Pancreas (tissue), 10 donors: ENCODE measurements at regions not wholly inside any gene's neighbourhood (a gene's known extent, or its start where the extent isn't known, plus 50 kb on each side); places are given as distances from the start of the nearest gene placed in this dataset.

Experiments used
- ATAC-seq, 4 donors: fragments of 200-7000 bp; cut with Tn5 transposase; one replicate each; pipeline versions ENCODE4 v1.8.0 to v1.9.1; 2020; ENCODE audit warnings: mild to moderate bottlenecking in 4 of 4, moderate library complexity in 4 of 4
- DNase-seq, 6 donors: peaks; one replicate each; pipeline ENCODE4 v3.0.0-alpha.2; 2020
- FAIRE-seq: peaks from 2 replicates; lab custom pipeline; 2012; peaks lifted over from hg19 to GRCh38; lab: Jason Lieb, UNC
- H3K27ac ChIP-seq, 4 donors: fragments of 200-600 bp; sonication (generic); 1 replicate in 3 of 4; 2 replicates in 1 of 4; pipeline versions ENCODE4 v1.5.0 to v1.8.0; 2020
- H3K27me3 ChIP-seq, 4 donors: fragments of 200-600 bp; one replicate each; pipeline ENCODE4 v1.8.0; 2021
- H3K36me3 ChIP-seq, 3 donors: fragments of 200-600 bp; sonication (generic) in 1 of 3; one replicate each; pipeline versions ENCODE4 v1.5.0 to v1.8.0; 2020 to 2021
- H3K4me1 ChIP-seq, 3 donors: fragments of 200-600 bp; one replicate each; pipeline ENCODE4 v1.8.0; 2021
- H3K4me3 ChIP-seq, 4 donors: fragments of 200-600 bp; sonication (generic) in 2 of 4; one replicate each; pipeline versions ENCODE4 v1.5.0 to v1.8.0; 2020 to 2021
- H3K9me3 ChIP-seq, 4 donors: fragments of 200-600 bp; one replicate each; pipeline ENCODE4 v1.8.0; 2021
- CTCF ChIP-seq, 4 donors: fragments of 200-600 bp; sonication (generic) in 3 of 4; IDR thresholded peaks; one replicate each; pipeline versions ENCODE4 v1.5.0 to v1.8.0; 2021; ENCODE audit warnings: antibody characterized with exemption in 4 of 4
- WGBS, 2 donors: extraction: QIAGEN DNeasy Blood & Tissue Kit; methylation state at CpG; one replicate each; pipeline ENCODE4 v1.1.7; 2013; 5-methylcytosine and 5-hydroxymethylcytosine counted together
- intact Hi-C, 3 donors: fragments of 100-400 bp; cut with DNase I; formaldehyde crosslinking; loops; one replicate each; pipeline versions ENCODE4 v1.11.1 to v1.14.2; 2022
- donor health status: healthy with polysubstance abuse.
- donor health status: DM: no; HTN: no; CAD: no; lungs with moderate emphysema.
- donor health status: DM: no; HTN: no; CAD: no.
- donor health status: control.
- donor health status: control.
- donor health status: Bipolar disorder and iron deficiency.
- donor health status: DM: yes; HTN: yes; CAD: no.
- donor health status: DM: no; HTN: no; CAD: no.
- donor health status: DM: no; HTN: no; CAD: no.
- donor health status: DM: yes; HTN: yes; CAD: no.

GRCh38 chr12:111086947-111087700 lies 166.7 kb upstream of the MYL2 start:
- Histone ChIP-seq H3K9me3 (no peaks in the 10 kb centered on the region), H3K27ac (no peak overlapping the region), H3K36me3 (no peaks in the 10 kb centered on the region), H3K4me1 (no peaks in the 10 kb centered on the region), H3K4me3 (no peak overlapping the region), H3K27me3 (no peaks in the 10 kb centered on the region)
- ATAC-seq = no peak
- intact Hi-C loops = no loop called here
- no peak for TF ChIP-seq CTCF (IDR thresholded peaks at IDR 0.05)
- FAIRE-seq = no peak
- no peak for DNase-seq
- 82 to 86% methylated on average over 12 of the region's 12 CpGs for WGBS, 2 donors

GRCh38 chr12:111085096-111085495 lies 164.7 kb upstream of the MYL2 start:
- H3K27me3 ChIP-seq = no peaks in the 10 kb centered on the region
- WGBS, 2 donors = 96 to 100% methylated on average over 1 of the region's 1 CpG
- TF ChIP-seq CTCF (IDR thresholded peaks at IDR 0.05) = no peak
- FAIRE-seq = no peak
- no peak for ATAC-seq
- DNase-seq = no peak
- H3K36me3 ChIP-seq = no peaks in the 10 kb centered on the region
- H3K27ac ChIP-seq = no peak overlapping the region
- no peaks in the 10 kb centered on the region for H3K9me3 ChIP-seq
- H3K4me3 ChIP-seq = no peak overlapping the region
- no peaks in the 10 kb centered on the region for H3K4me1 ChIP-seq
- intact Hi-C loops = no loop called here

- ATAC-seq = no peak
- H3K27ac ChIP-seq = no peak overlapping the region
- intact Hi-C loops = no loop called here
- no peak for DNase-seq
- no peaks in the 10 kb centered on the region for H3K27me3 ChIP-seq
- H3K9me3 ChIP-seq = no peaks in the 10 kb centered on the region
- 86 to 90% methylated on average over 15 of the region's 15 CpGs for WGBS, 2 donors
- no peak for FAIRE-seq
- H3K4me3 ChIP-seq = no peak overlapping the region
- H3K4me1 ChIP-seq = no peaks in the 10 kb centered on the region
- no peaks in the 10 kb centered on the region for H3K36me3 ChIP-seq
- no peak for TF ChIP-seq CTCF (IDR thresholded peaks at IDR 0.05)
Observed at GRCh38 chr12:111084605-111085004, 164.2 kb upstream of the MYL2 start.

GRCh38 chr12:111084158-111084557 lies 163.8 kb upstream of the MYL2 start:
- no peak for TF ChIP-seq CTCF (IDR thresholded peaks at IDR 0.05)
- DNase-seq (no peak), FAIRE-seq (no peak), ATAC-seq (no peak)
- H3K27ac ChIP-seq = no peak overlapping the region
- H3K27me3 ChIP-seq = no peaks in the 10 kb centered on the region
- H3K4me1 ChIP-seq = no peaks in the 10 kb centered on the region
- H3K36me3 ChIP-seq = no peaks in the 10 kb centered on the region
- H3K4me3 ChIP-seq = no peak overlapping the region
- WGBS, 2 donors = 58 to 64% methylated on average over 4 of the region's 4 CpGs
- intact Hi-C loops = no loop called here
- no peaks in the 10 kb centered on the region for H3K9me3 ChIP-seq

GRCh38 chr12:111081600-111081999 lies 161.2 kb upstream of the MYL2 start:
- no peak for TF ChIP-seq CTCF (IDR thresholded peaks at IDR 0.05)
- Histone ChIP-seq H3K27ac (no peak overlapping the region), H3K4me3 (no peak overlapping the region), H3K36me3 (no peaks in the 10 kb centered on the region), H3K27me3 (no peaks in the 10 kb centered on the region), H3K9me3 (no peaks in the 10 kb centered on the region), H3K4me1 (peaks cover 5 to 10% (median 6%) of the 10 kb centered on the region in 3 donors)
- no peak for FAIRE-seq
- intact Hi-C loops = no loop called here
- WGBS, 2 donors = 89 to 92% methylated on average over 5 of the region's 5 CpGs
- DNase-seq = no peak
- no peak for ATAC-seq
